Cardiac fibroblast (primary cell): ENCODE measurements at regions not wholly inside any gene's neighbourhood (a gene's known extent, or its start where the extent isn't known, plus 50 kb on each side); places are given as distances from the start of the nearest gene placed in this dataset.

Experiments
- DNase-seq, 2 donors: peaks; one replicate each; pipeline versions ENCODE4 v3.0.0 to v3.0.0-alpha.2; 2010; ENCODE audit warnings: low read depth in 2 of 2
- H3K4me3 ChIP-seq, 2 donors: replicated peaks in 1 of 2; 1 replicate in 1 of 2; 2 replicates in 1 of 2; pipeline ENCODE4 v1.5.1; 2011; ENCODE audit warnings: low read depth in 2 of 2, low read length in 2 of 2, mild to moderate bottlenecking in 2 of 2, moderate library complexity in 1 of 2
- TF ChIP-seq, protein P1 (sequence below): IDR thresholded peaks from one replicate; pipeline ENCODE4 v1.5.1; 2011; ENCODE audit warnings: low read depth, mild to moderate bottlenecking, low read length, inconsistent platforms

- TF ChIP-seq, protein P1, sequence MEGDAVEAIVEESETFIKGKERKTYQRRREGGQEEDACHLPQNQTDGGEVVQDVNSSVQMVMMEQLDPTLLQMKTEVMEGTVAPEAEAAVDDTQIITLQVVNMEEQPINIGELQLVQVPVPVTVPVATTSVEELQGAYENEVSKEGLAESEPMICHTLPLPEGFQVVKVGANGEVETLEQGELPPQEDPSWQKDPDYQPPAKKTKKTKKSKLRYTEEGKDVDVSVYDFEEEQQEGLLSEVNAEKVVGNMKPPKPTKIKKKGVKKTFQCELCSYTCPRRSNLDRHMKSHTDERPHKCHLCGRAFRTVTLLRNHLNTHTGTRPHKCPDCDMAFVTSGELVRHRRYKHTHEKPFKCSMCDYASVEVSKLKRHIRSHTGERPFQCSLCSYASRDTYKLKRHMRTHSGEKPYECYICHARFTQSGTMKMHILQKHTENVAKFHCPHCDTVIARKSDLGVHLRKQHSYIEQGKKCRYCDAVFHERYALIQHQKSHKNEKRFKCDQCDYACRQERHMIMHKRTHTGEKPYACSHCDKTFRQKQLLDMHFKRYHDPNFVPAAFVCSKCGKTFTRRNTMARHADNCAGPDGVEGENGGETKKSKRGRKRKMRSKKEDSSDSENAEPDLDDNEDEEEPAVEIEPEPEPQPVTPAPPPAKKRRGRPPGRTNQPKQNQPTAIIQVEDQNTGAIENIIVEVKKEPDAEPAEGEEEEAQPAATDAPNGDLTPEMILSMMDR: no peak
- DNase-seq: no peak
- no peak overlapping the region for H3K4me3 ChIP-seq
These were observed 453.2 kb upstream of the SETBP1 start for GRCh38 chr18:44227501-44227900.

- H3K4me3 ChIP-seq: no peak overlapping the region
- peak; percentile 20 to 88 for DNase-seq
- TF ChIP-seq, protein P1: no peak
These were observed 451.0 kb upstream of the SETBP1 start for GRCh38 chr18:44229693-44230108.

DNA sequence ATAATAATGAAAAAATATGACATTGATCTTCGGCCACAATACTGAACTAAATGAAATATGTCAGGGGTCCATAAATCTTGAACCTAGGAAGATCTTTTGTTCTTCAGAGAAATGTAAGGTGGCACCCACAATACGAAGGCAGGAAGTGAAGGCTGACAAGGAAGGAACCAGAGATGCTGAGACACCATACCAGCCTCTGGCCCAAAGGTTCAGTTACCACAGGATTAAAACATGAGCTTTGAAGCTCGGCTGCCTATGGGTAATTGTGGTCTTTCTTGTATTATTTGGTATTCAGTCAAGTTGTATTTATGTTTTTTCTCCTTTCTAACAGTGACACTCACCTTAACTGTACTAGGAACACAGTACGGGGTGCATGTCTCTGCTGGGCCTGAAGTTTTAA, 448.8 kb upstream of the SETBP1 start:
- no peak for DNase-seq
- TF ChIP-seq, protein P1: no peak
- no peak overlapping the region for H3K4me3 ChIP-seq

DNA sequence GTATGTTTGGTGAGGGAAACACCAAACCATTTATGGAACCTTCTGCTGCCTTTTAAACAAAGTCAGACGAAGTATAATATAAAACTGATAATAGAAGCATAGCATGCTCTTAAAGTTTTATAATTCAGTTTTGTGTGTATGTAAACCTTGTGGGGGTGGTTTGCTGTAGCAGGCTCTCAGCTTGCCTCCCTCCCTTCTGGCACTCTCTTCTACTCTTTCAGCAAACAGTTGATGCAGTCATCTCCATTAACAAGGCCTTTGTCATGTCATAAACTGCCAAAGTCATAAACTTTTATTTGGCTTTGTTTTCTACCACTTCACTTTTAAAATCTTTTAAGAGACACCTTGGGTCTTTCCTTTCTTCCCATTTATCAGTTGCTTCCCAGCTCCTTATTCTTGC, 448.2 kb upstream of the SETBP1 start:
- TF ChIP-seq, protein P1: no peak
- H3K4me3 ChIP-seq: no peak overlapping the region
- DNase-seq: no peak

GRCh38 chr18:44238454-44238853, 442.2 kb upstream of the SETBP1 start:
- no peak overlapping the region for H3K4me3 ChIP-seq
- no peak for DNase-seq
- TF ChIP-seq, protein P1: no peak

GRCh38 chr18:44238911-44239310, 441.8 kb upstream of the SETBP1 start:
- TF ChIP-seq, protein P1: no peak
- no peak for DNase-seq
- no peak overlapping the region for H3K4me3 ChIP-seq

DNA sequence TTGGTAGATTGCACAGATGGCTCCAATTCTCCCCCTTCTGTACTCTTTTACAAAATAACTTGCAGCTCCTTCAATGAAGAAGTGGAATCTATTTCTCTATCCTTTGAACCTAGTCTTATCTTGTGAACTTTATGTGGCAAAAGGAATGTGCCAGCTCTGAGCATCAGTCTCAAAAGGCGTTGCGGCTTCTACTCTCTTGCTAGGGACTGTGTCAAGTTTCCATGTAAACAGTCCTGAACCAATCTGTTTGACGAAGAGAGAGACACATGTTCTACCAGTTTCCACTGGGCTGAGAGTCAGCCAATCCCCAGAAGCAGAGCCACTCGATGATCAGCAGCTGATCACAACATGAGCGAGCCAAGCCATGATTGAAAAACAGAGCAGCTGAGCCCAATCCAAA, 439.7 kb upstream of the SETBP1 start:
- H3K4me3 ChIP-seq: no peak overlapping the region
- TF ChIP-seq, protein P1: no peak
- no peak for DNase-seq
